Endothelial cell of umbilical vein (primary cell): ENCODE measurements at regions not wholly inside any gene's neighbourhood (a gene's known extent, or its start where the extent isn't known, plus 50 kb on each side); places are given as distances from the start of the nearest gene placed in this dataset.

ENCODE experiments used
- BruUV-seq: library from RNA; stranded (reverse); fragments of 400-500 nt; replicated peaks from 2 replicates; lab custom pipeline; 2021; lab: Mats Ljungman, UMichigan
- CTCF ChIA-PET: fragments of 300-600, 350-600 bp; sonication (Branson Sonifier 250); formaldehyde crosslinking; loops from one replicate; lab custom pipeline; 2021; ENCODE audit warnings: antibody characterized with exemption, inconsistent platforms; lab: Charles Lee
- POLR2A ChIA-PET: fragments of 300-600, 350-600 bp; sonication (Branson Sonifier 250); formaldehyde crosslinking; loops from one replicate; lab custom pipeline; 2021; ENCODE audit warnings: antibody characterized with exemption, inconsistent platforms; lab: Charles Lee
- DNase-seq: peaks from one replicate; pipeline ENCODE4 v3.0.0-alpha.2; 2011; ENCODE audit warnings: low read depth, low spot score
- FAIRE-seq: peaks from 2 replicates; lab custom pipeline; 2011; peaks lifted over from hg19 to GRCh38; lab: Jason Lieb, UNC
- H2AFZ ChIP-seq: 2 replicates; pipeline ENCODE4 v1.6.0; 2012; ENCODE audit warnings: low read depth, low read length, control low read depth, inconsistent platforms
- H3K27ac ChIP-seq: 2 replicates; pipeline ENCODE4 v1.5.1; 2011; ENCODE audit warnings: low read depth, mild to moderate bottlenecking, control low read depth, low read length, moderate library complexity; ENCODE audit not compliant: insufficient read depth
- H3K27me3 ChIP-seq, 2 experiments: 2 replicates each; pipeline versions ENCODE4 v1.6.0 to v1.6.1; 2011; ENCODE audit warnings: low read length in 2 of 2, mixed read lengths in 1 of 2; ENCODE audit not compliant: control insufficient read depth in 2 of 2, insufficient read depth in 2 of 2
- H3K36me3 ChIP-seq, 2 experiments: 2 replicates in 1 of 2; 3 replicates in 1 of 2; pipeline ENCODE4 v1.5.1; 2011; ENCODE audit warnings: low read length in 2 of 2, mild to moderate bottlenecking in 1 of 2, moderate library complexity in 1 of 2; ENCODE audit not compliant: control insufficient read depth in 2 of 2, insufficient read depth in 2 of 2; ENCODE audit errors: extremely low read depth in 1 of 2
- H3K4me1 ChIP-seq: 3 replicates; pipeline ENCODE4 v1.5.1; 2011; ENCODE audit warnings: mild to moderate bottlenecking, low read length; ENCODE audit not compliant: control insufficient read depth, insufficient read depth; ENCODE audit errors: extremely low read depth
- H3K4me2 ChIP-seq: 2 replicates; pipeline ENCODE4 v1.6.1; 2011; ENCODE audit warnings: low read length, control low read depth, mixed read lengths; ENCODE audit not compliant: insufficient read depth
- H3K4me3 ChIP-seq, 3 experiments: fragments of 200-600 bp in 1 of 3; sonication (generic), shearing (Covaris generic) in 1 of 3; replicated peaks in 1 of 3; 2 replicates each; pipeline ENCODE4 v1.5.1; 2011 to 2016; ENCODE audit warnings: control low read depth in 3 of 3, low read length in 3 of 3, mild to moderate bottlenecking in 2 of 3, inconsistent platforms in 1 of 3, low read depth in 1 of 3, moderate library complexity in 1 of 3; ENCODE audit not compliant: insufficient read depth in 1 of 3
- H3K79me2 ChIP-seq: 2 replicates; pipeline ENCODE4 v1.6.0; 2012; ENCODE audit warnings: low read length, inconsistent platforms; ENCODE audit not compliant: control insufficient read depth, insufficient read depth
- H3K9ac ChIP-seq: replicated peaks from 2 replicates; pipeline ENCODE3; 2011; ENCODE audit warnings: low read length, control low read depth; ENCODE audit not compliant: insufficient read depth; ENCODE audit errors: extremely low read depth
- H3K9me1 ChIP-seq: replicated peaks from 3 replicates; pipeline ENCODE4 v1.6.0; 2011; ENCODE audit warnings: mild to moderate bottlenecking, low read length; ENCODE audit not compliant: control insufficient read depth, insufficient read depth; ENCODE audit errors: extremely low read depth
- H3K9me3 ChIP-seq: replicated peaks from 2 replicates; pipeline ENCODE4 v1.5.1; 2012; ENCODE audit warnings: low read length, inconsistent platforms; ENCODE audit not compliant: control insufficient read depth, insufficient read depth
- H4K20me1 ChIP-seq: replicated peaks from 2 replicates; pipeline ENCODE3; 2011; ENCODE audit warnings: mild to moderate bottlenecking, low read length; ENCODE audit not compliant: control insufficient read depth, insufficient read depth; ENCODE audit errors: extremely low read depth
- CTCF ChIP-seq, 2 donors: IDR thresholded peaks; 1 replicate in 1 of 2; 2 replicates in 1 of 2; pipeline ENCODE4 v1.5.1; 2011; ENCODE audit warnings: low read length in 2 of 2, mild to moderate bottlenecking in 2 of 2, moderate library complexity in 2 of 2, control low read depth in 1 of 2, inconsistent platforms in 1 of 2, low read depth in 1 of 2; ENCODE audit not compliant: insufficient read depth in 1 of 2; ENCODE audit errors: extremely low read depth in 1 of 2
- EZH2 ChIP-seq: IDR thresholded peaks from 2 replicates; pipeline ENCODE4 v1.6.1; 2012; ENCODE audit warnings: borderline replicate concordance, low read depth, mild to moderate bottlenecking, moderate library complexity, low read length, inconsistent platforms; ENCODE audit not compliant: severe bottlenecking
- FOS ChIP-seq: IDR thresholded peaks from 2 replicates; pipeline ENCODE4 v1.6.1; 2011; ENCODE audit warnings: mild to moderate bottlenecking, low read length, moderate library complexity, borderline replicate concordance; ENCODE audit not compliant: insufficient read depth
- GATA2 ChIP-seq: IDR thresholded peaks from 2 replicates; pipeline ENCODE4 v1.7.0; 2011; ENCODE audit warnings: low read depth, mild to moderate bottlenecking, moderate library complexity, mixed read lengths, low read length; ENCODE audit not compliant: insufficient read length, insufficient read depth
- JUN ChIP-seq: IDR thresholded peaks from 2 replicates; pipeline ENCODE4 v1.6.1; 2011; ENCODE audit warnings: borderline replicate concordance, low read depth; ENCODE audit not compliant: insufficient read length, insufficient read depth
- MAX ChIP-seq: IDR thresholded peaks from 2 replicates; pipeline ENCODE4 v1.6.1; 2011; ENCODE audit not compliant: insufficient read depth, insufficient read length
- MYC ChIP-seq: IDR thresholded peaks from one replicate; pipeline ENCODE4 v1.6.1; 2011; ENCODE audit warnings: mild to moderate bottlenecking, low read depth, low read length
- POLR2A ChIP-seq: IDR thresholded peaks from 2 replicates; pipeline ENCODE4 v1.6.1; 2012; ENCODE audit warnings: low read depth, mild to moderate bottlenecking, control low read depth, low read length
- POLR2AphosphoS5 ChIP-seq: IDR thresholded peaks from 2 replicates; pipeline ENCODE4 v1.6.1; 2012; ENCODE audit warnings: low read depth, mild to moderate bottlenecking, control low read depth, low read length, moderate library complexity; ENCODE audit not compliant: insufficient read depth
- dilution Hi-C: fragments of 300-500 bp; cut with MboI; formaldehyde crosslinking; loops from one replicate; pipeline ENCODE4 v1.15.0; 2019; ENCODE audit warnings: low sequenced_read_pairs; ENCODE audit not compliant: extremely low pct_ligation_motif_present
- intact Hi-C: fragments of 100-400 bp; cut with micrococcal nuclease; formaldehyde crosslinking; loops from one replicate; pipeline ENCODE4 v1.10.0; 2022

- CTCF ChIA-PET = no interaction called here
- FAIRE-seq = no peak
- Histone ChIP-seq H3K4me2 (no peak overlapping the region), H2AFZ (no peak overlapping the region), H3K4me1 (no peaks in the 10 kb centered on the region), H3K27ac (no peak overlapping the region), H3K36me3 (no peaks in the 10 kb centered on the region), H3K9ac (no peak overlapping the region), H3K79me2 (no peaks in the 10 kb centered on the region), H3K4me3 (no peak overlapping the region), H3K9me1 (no peaks in the 10 kb centered on the region), H3K9me3 (no peaks in the 10 kb centered on the region), H4K20me1 (no peaks in the 10 kb centered on the region), H3K27me3 (peaks cover 8 to 23% of the 10 kb centered on the region in 2 experiments)
- dilution Hi-C loops (no loop called here), intact Hi-C loops (no loop called here)
- no peak for DNase-seq
- TF ChIP-seq MYC (no peak), POLR2A (no peak), GATA2 (no peak), FOS (no peak), MAX (no peak), POLR2AphosphoS5 (no peak), JUN (no peak), CTCF (IDR thresholded peaks at IDR 0.05; ENCODE audit: extremely low read depth in 1 of 2, insufficient read depth in 1 of 2, low read depth in 1 of 2, low read length in 2 of 2) (no peak), EZH2 (no peak)
- no TSS peak for BruUV-seq
- POLR2A ChIA-PET = no interaction called here
These were observed 159.2 kb upstream of the RBBP8 start for GRCh38 chr18:22773944-22774343.
